DMS53 treated with DMSO at 0.1 percent for 48 hours (cell line): ENCODE measurements at regions not wholly inside any gene's neighbourhood (a gene's known extent, or its start where the extent isn't known, plus 50 kb on each side); places are given as distances from the start of the nearest gene placed in this dataset.
A peak's percentile ranks its signal among the peaks of the same experiment; 100 is the strongest.

Experiments
- DNase-seq: peaks from one replicate; lab custom pipeline; 2025; ENCODE audit not compliant: unreplicated experiment; lab: John Stamatoyannopoulos, UW

- peak; percentile 20 for DNase-seq
Measured at GRCh38 chr18:27585602-27586173, 400.6 kb upstream of the CHST9 start.

GRCh38 chr18:27583466-27583865 is 398.4 kb upstream of the CHST9 start:
- DNase-seq, result no peak

GRCh38 chr18:27582760-27583412 is 397.8 kb upstream of the CHST9 start:
- DNase-seq, result no peak

- no peak for DNase-seq
Measured at GRCh38 chr18:27581296-27581904, 396.3 kb upstream of the CHST9 start.

- no peak for DNase-seq
Measured at GRCh38 chr18:27579364-27579763, 394.3 kb upstream of the CHST9 start.

GRCh38 chr18:27577752-27578151 is 392.6 kb upstream of the CHST9 start:
- no peak for DNase-seq

GRCh38 chr18:27577265-27577664 is 392.2 kb upstream of the CHST9 start:
- DNase-seq, result no peak

- DNase-seq, result no peak
Measured at GRCh38 chr18:27567434-27567833, 382.3 kb upstream of the CHST9 start.

GRCh38 chr18:27564066-27564465 is 379.0 kb upstream of the CHST9 start:
- no peak for DNase-seq

GRCh38 chr18:27558388-27559155 is 373.5 kb upstream of the CHST9 start:
- DNase-seq, result no peak

GRCh38 chr18:27556741-27557140 is 371.6 kb upstream of the CHST9 start:
- DNase-seq, result no peak

- no peak for DNase-seq
Measured at GRCh38 chr18:27549335-27550039, 364.4 kb upstream of the CHST9 start.

- peak; percentile 22 for DNase-seq
Measured at GRCh38 chr18:27546991-27547390, 361.9 kb upstream of the CHST9 start.

- DNase-seq, result no peak
Measured at GRCh38 chr18:27544206-27544605, 359.1 kb upstream of the CHST9 start.

- no peak for DNase-seq
Measured at GRCh38 chr18:27541293-27541692, 356.2 kb upstream of the CHST9 start.

- no peak for DNase-seq
Measured at GRCh38 chr18:27540111-27540510, 355.0 kb upstream of the CHST9 start.

GRCh38 chr18:27528925-27529521 is 343.9 kb upstream of the CHST9 start:
- DNase-seq, result no peak

GRCh38 chr18:27527856-27528255 is 342.7 kb upstream of the CHST9 start:
- DNase-seq, result no peak

GRCh38 chr18:27520401-27520800 is 335.3 kb upstream of the CHST9 start:
- no peak for DNase-seq

GRCh38 chr18:27510036-27510633 is 325.0 kb upstream of the CHST9 start:
- peak; percentile 17 for DNase-seq
